ENCODE measurements at regions not wholly inside any gene's neighbourhood (a gene's known extent, or its start where the extent isn't known, plus 50 kb on each side); places are given as distances from the start of the nearest gene placed in this dataset.

DNA sequence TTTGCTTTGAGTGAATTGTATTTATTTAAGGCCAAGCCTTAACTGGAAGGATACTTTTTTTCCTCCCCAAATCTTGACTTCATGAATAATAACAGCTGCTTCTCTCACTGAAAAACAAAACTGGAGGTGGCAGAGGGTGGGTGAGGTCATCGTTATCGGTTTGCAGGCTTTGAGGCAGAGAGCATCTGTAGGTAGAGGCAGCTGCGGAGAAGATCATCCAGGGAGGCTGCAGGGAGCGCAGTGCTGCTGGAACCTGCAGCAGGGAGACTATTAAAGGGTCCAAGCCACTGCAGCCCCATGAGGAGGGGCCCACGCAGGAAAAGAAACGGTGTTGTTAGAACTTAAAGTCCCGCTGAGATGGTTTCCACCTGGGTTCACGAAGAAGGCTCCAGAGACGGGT is 112.1 kb upstream of the SDK1 start:
- TF ChIP-seq CTCF (IDR thresholded peaks at IDR 0.05) (no peak), POLR2A (IDR thresholded peaks at IDR 0.05) (no peak)
